Middle frontal gyrus (tissue), 1 donor: ENCODE measurements at regions not wholly inside any gene's neighbourhood (a gene's known extent, or its start where the extent isn't known, plus 50 kb on each side); places are given as distances from the start of the nearest gene placed in this dataset.
"Not testable (repeated sequence)": the region's sequence is repeated elsewhere in the genome, so short reads cannot be mapped to it uniquely, and the experiment has no call there.

Experiments
- DNase-seq: peaks from one replicate; pipeline ENCODE4 v3.0.0-alpha.2; 2015; ENCODE audit warnings: low spot score; ENCODE audit errors: extremely low spot score

GRCh38 chr1:208990456-208990855 is 593.1 kb upstream of the CAMK1G start:
- DNase-seq = no peak

DNA sequence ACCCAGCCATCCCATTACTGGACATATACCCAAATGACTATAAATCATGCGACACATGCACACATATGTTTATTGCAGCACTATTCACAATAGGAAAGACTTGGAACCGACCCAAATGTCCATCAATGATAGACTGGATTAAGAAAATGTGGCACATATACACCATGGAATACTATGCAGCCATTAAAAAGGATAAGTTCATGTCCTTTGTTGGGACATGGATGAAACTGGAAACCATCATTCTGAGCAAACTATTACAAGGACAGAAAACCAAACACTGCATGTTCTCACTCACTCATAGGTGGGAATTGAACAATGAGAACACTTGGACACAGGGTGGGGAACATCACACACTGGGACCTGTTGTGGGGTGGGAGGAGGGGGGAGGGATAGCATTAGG is 586.5 kb upstream of the CAMK1G start:
- not testable (repeated sequence) for DNase-seq

GRCh38 chr1:208997726-208998312 is 585.7 kb upstream of the CAMK1G start:
- no peak for DNase-seq

DNA sequence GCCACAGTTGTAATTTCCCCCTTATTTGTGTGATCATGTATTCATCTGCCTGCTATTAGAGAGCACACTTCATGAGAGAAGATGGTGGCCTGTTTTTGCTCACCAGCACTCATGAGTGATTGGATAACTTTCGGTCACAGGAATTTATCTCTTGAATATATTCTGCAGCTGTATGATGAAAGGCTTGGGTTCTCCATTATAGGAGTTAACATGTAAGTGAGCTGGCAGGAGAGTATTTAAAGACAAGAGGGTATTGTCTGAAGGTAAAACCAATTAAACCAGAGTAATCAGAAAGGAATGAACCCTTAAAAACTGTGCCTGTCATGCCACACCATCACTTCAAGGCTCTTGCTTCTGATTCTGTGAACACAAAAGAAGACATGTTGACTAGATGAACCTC is 574.9 kb upstream of the CAMK1G start:
- no peak for DNase-seq

GRCh38 chr1:209010475-209011230 is 572.9 kb upstream of the CAMK1G start:
- no peak for DNase-seq

GRCh38 chr1:209012443-209013196 is 570.9 kb upstream of the CAMK1G start:
- DNase-seq = no peak

GRCh38 chr1:209015092-209015491 is 568.4 kb upstream of the CAMK1G start:
- DNase-seq = no peak

DNA sequence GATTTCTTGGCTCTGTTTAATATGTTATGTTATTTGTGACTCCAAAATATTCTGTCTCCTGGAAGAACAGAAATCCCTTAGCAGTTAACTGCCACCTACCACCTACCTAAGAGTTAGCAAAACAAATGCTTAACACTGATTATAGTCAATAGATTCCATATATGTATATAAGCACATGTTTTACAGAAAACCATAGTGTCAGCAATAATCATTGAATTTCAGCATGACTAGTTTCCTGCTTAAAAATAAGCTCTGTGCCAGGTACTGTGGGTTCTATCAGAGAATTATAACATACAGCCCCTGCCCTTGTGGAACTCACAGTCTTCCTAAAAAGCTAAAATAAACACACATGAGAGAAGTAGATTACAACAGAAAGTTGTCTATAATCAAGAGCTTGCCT is 561.9 kb upstream of the CAMK1G start:
- DNase-seq = no peak

DNA sequence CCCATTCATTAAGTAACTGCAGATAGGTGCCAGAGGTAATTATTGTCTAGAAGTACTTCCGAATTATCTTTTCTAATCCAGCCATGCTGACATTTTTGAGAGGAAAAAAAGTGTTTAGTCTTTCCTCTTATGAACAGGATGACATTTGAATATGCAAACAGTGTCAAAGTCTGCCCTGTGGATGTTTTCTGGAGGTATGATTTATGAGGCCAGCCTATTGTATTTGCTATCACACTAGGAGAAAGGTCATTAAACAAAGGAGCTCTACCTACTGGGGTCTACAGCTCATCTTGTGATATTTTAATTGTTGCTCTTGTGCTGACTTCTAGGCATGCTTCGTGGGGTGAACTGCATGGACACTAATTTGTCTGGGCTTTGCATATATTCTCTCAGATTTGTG is 559.7 kb upstream of the CAMK1G start:
- DNase-seq = no peak

DNA sequence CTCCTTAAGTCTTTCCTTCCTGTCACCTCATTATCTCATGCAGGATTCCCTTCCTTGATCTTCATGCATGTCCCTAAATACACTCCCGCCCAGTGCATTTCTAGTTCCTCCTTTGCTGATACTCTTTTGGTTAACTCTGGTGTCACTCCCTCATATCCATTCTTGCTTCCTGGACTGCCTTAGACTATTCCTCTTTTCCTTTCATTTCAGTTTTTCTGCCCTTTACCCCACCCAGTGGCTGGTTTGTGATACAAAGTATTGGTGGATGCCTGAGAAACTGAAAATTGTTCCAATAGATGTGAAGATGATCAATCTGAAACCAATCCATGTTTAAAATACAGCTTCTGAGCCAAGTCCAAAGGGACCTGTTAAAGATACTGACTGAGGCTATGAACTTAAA is 553.8 kb upstream of the CAMK1G start:
- no peak for DNase-seq

- DNase-seq = no peak
Measured at GRCh38 chr1:209030454-209031167, 552.9 kb upstream of the CAMK1G start.

DNA sequence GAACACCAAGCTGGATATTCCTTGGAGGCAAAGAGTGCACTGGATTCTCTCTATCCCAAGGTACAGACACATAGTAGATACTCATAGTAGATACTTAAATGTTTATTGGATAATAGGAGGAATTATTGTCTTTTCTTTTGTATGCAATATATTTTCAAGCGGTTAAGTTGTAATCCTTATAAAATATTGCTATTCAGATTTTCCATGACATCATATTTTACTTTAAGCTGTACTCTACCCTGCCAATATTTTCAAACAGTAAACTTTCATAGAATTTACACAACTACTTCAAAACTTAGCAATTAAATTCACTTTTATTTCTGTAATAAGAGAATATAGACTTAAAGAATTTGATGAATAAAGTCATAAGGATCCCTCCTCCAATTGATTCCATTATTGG is 546.5 kb upstream of the CAMK1G start:
- DNase-seq = no peak

GRCh38 chr1:209038316-209038715 is 545.2 kb upstream of the CAMK1G start:
- DNase-seq = no peak

DNA sequence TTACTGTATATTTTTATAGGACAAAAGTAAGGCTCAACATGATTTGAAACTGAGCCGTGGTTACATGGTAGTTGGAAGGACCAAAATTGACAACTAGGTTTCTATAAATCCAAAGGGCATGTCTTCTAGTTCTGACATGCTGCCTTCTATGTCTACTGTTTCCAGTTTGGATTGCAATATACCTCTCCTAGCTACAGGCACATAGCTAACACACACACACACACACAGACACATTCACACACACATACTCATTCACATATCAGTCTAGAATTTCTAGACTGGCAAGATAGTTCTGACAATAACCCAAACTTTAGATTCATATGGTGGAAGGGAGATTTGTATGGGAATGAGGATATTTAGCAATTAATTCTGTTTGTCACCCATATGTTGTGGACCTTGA is 544.8 kb upstream of the CAMK1G start:
- DNase-seq = no peak

- DNase-seq = no peak
Measured at GRCh38 chr1:209040351-209040750, 543.2 kb upstream of the CAMK1G start.

DNA sequence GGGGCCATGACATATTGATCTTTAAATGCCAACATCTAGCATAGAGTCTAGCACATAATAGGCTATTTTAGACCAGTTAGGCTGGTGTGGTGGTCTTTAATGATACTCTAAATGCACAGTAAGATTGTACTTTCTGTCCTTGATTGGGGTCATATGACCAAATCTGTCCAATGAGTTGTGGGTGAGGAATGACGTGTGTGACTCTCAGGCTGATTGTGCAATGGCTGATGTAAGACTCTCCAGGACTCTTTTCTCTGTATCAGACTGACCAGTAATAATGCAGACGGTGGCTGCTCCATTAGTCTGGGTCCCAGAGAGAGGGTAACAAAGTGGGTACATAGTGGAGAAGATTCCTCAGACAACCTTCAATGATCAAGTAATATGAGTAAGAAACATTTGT is 541.6 kb upstream of the CAMK1G start:
- no peak for DNase-seq

- DNase-seq = no peak
Measured at GRCh38 chr1:209042413-209042812, 541.1 kb upstream of the CAMK1G start.

GRCh38 chr1:209045331-209046057 is 538.0 kb upstream of the CAMK1G start:
- no peak for DNase-seq

DNA sequence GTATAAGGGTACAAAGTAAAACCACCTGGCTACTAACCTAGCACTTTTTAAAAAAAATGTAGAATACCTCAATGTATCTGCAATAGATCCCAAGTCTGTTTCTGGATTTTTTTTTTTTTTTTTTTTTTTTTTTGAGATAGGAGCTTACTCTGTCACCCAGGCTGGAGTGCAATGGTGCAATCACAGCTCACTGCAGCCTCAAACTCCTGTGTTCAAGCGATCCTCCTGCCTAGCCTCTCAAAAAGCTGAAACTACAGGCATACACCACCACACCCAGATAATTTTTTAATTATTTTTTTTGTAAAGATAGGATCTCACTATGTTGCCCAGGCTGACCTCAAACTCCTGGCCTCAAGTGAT is 537.5 kb upstream of the CAMK1G start:
- no peak for DNase-seq

DNA sequence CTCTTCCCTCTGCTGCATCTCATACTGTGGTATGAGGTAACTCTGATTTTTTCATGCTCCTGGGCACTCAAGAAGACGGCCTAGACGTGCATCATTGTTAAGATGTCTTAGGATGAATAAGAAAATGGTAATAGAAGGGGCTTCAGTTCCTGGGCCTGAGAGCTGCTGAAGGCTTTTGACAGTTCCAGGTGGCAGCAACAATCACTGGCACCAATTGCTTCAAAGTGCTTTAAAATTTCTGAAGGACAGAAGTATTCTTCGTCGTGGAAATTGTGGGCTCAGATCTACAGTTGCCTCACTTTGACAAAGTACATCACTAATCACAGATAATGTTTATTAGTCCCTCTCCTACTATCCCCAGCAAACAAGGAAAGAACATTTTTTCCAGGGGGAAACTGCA is 536.6 kb upstream of the CAMK1G start:
- no peak for DNase-seq

GRCh38 chr1:209048941-209049669 is 534.4 kb upstream of the CAMK1G start:
- no peak for DNase-seq
